IPS DF 6.9 (cell line): ENCODE measurements at regions not wholly inside any gene's neighbourhood (a gene's known extent, or its start where the extent isn't known, plus 50 kb on each side); places are given as distances from the start of the nearest gene placed in this dataset.

Experiments
- DNase-seq: peaks from one replicate; pipeline ENCODE4 v3.0.0-alpha.2; 2013; ENCODE audit warnings: low read depth, low spot score
- H3K27ac ChIP-seq: one replicate; pipeline ENCODE4 v1.5.1; 2013; ENCODE audit warnings: low read length, control low read depth
- H3K27me3 ChIP-seq: 2 replicates; pipeline ENCODE4 v1.6.1; 2013; ENCODE audit warnings: mild to moderate bottlenecking, low read length; ENCODE audit not compliant: control insufficient read depth, insufficient read depth
- H3K36me3 ChIP-seq: 2 replicates; pipeline ENCODE4 v1.6.1; 2013; ENCODE audit warnings: low read length; ENCODE audit not compliant: control insufficient read depth, insufficient read depth
- H3K4me1 ChIP-seq: 2 replicates; pipeline ENCODE4 v1.6.1; 2013; ENCODE audit warnings: low read length; ENCODE audit not compliant: control insufficient read depth, insufficient read depth
- H3K4me3 ChIP-seq: 2 replicates; pipeline ENCODE4 v1.5.1; 2013; ENCODE audit warnings: mild to moderate bottlenecking, low read length
- H3K9me3 ChIP-seq: 2 replicates; pipeline ENCODE4 v1.6.1; 2013; ENCODE audit warnings: low read length, inconsistent platforms; ENCODE audit not compliant: control insufficient read depth, insufficient read depth
- WGBS: extraction: QIAGEN DNeasy Blood & Tissue Kit; methylation state at CpG from one replicate; pipeline ENCODE4 v1.1.7; 2013; ENCODE audit warnings: mixed read lengths, missing lambda C conversion rate; ENCODE audit not compliant: insufficient read length, insufficient coverage; 5-methylcytosine and 5-hydroxymethylcytosine counted together

- Histone ChIP-seq H3K4me1 (peaks cover 3% of the 10 kb centered on the region; the same call in 1 of the 2 replicates), H3K27me3 (no peaks in the 10 kb centered on the region), H3K36me3 (no peaks in the 10 kb centered on the region), H3K4me3 (no peak overlapping the region), H3K9me3 (no peaks in the 10 kb centered on the region), H3K27ac (no peak overlapping the region)
- no peak for DNase-seq
- WGBS, result no CpG with 5 or more reads among the region's 1 CpG
Measured at GRCh38 chr11:116473206-116473769, 299.5 kb downstream of the BUD13 start.

GRCh38 chr11:116472651-116473050 lies 300.1 kb downstream of the BUD13 start:
- H3K4me1 ChIP-seq, result peaks cover 3% of the 10 kb centered on the region; the same call in 1 of the 2 replicates
- H3K36me3 ChIP-seq, result no peaks in the 10 kb centered on the region
- no CpG with 5 or more reads among the region's 1 CpG for WGBS
- DNase-seq, result no peak
- no peak overlapping the region for H3K4me3 ChIP-seq
- H3K27ac ChIP-seq, result no peak overlapping the region
- no peaks in the 10 kb centered on the region for H3K27me3 ChIP-seq
- no peaks in the 10 kb centered on the region for H3K9me3 ChIP-seq

DNA sequence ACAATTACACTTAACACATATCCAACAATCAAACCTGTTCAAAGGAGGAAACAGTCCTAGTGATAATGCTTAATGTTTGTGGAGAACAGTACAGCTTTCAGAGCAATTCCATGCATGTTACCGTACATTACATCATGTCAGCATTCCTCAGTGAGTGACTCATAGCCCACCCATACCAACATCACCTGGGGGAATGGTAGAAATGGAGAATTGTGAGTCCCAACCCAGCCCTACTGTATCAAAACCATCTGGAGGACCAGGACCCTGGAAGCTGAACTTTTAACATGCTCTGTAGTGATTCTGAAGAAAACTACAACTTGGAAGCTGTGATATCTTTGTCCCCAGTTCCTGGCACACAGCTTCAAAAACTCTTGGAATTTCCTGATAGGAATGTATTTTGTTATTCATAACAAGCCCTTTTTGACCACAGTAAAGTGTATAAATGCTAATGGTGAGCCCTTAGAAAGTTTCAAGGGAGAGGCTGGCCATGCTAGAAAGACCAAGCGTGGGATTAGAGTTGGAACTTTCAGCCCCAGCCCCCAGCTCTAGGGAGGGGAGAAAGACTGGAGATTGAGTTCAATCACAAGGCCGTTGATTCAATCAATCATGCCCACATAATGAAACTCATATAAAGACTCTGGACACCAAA lies 301.1 kb downstream of the BUD13 start:
- no CpG with 5 or more reads among the region's 3 CpGs for WGBS
- Histone ChIP-seq H3K27ac (no peak overlapping the region), H3K27me3 (no peaks in the 10 kb centered on the region), H3K4me1 (peaks cover 3% of the 10 kb centered on the region; the same call in 1 of the 2 replicates), H3K36me3 (no peaks in the 10 kb centered on the region), H3K4me3 (no peak overlapping the region), H3K9me3 (no peaks in the 10 kb centered on the region)
- no peak for DNase-seq

DNA sequence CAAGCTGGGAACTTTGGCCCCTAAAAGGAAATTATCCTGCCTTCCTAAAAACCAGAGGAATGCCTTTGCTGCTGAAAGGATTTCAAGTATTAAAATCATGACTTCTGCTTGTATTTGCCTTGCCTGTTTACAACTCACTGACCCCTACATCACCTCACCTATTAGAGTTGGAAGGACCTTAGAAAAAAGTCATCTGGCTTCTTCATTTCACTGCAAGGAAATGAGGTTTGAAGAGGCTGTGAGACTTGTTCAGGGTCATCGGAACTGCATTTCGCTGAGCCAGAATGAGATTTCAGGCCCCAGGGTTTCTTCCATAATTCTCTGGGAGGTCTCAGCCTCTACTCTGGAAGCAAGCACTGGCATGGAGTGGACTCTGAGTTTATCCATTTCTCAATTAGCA lies 304.1 kb downstream of the BUD13 start:
- Histone ChIP-seq H3K9me3 (no peaks in the 10 kb centered on the region), H3K4me1 (no peaks in the 10 kb centered on the region), H3K27me3 (no peaks in the 10 kb centered on the region), H3K36me3 (no peaks in the 10 kb centered on the region), H3K27ac (no peak overlapping the region), H3K4me3 (no peak overlapping the region)
- DNase-seq, result no peak
- WGBS, result no CpG with 5 or more reads among the region's 2 CpGs

- H3K9me3 ChIP-seq, result no peaks in the 10 kb centered on the region
- no peaks in the 10 kb centered on the region for H3K36me3 ChIP-seq
- no peak overlapping the region for H3K27ac ChIP-seq
- no peak overlapping the region for H3K4me3 ChIP-seq
- H3K27me3 ChIP-seq, result no peaks in the 10 kb centered on the region
- no peaks in the 10 kb centered on the region for H3K4me1 ChIP-seq
- WGBS, result no CpG with 5 or more reads among the region's 6 CpGs
- DNase-seq, result no peak
Measured at GRCh38 chr11:116467823-116468222, 305.0 kb downstream of the BUD13 start.

GRCh38 chr11:116466801-116467200 lies 306.0 kb downstream of the BUD13 start:
- Histone ChIP-seq H3K36me3 (no peaks in the 10 kb centered on the region), H3K27ac (no peak overlapping the region), H3K9me3 (no peaks in the 10 kb centered on the region), H3K4me1 (no peaks in the 10 kb centered on the region), H3K4me3 (no peak overlapping the region), H3K27me3 (no peaks in the 10 kb centered on the region)
- no CpG with 5 or more reads among the region's 6 CpGs for WGBS
- no peak for DNase-seq

DNA sequence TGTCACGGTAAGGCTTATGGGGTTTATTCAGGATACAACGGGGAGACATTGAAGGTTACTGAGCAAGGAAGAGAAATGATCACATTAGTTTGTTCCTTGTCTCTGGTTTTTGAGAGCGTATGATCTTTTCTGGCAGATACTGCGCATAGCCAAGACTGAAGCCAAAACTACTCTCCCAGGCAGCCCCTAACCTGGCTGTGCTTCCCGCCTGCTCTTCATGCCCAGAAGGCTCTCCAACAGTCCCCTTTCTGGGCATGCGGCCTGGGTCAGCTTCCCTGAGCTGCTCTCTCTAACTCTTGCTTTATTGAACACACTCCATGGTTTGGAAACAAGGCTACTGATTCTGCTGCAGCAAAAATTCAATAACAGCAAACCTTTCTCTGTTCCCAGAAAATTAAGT lies 306.6 kb downstream of the BUD13 start:
- DNase-seq, result no peak
- Histone ChIP-seq H3K9me3 (no peaks in the 10 kb centered on the region), H3K4me1 (no peaks in the 10 kb centered on the region), H3K4me3 (no peak overlapping the region), H3K27me3 (no peaks in the 10 kb centered on the region), H3K36me3 (no peaks in the 10 kb centered on the region), H3K27ac (no peak overlapping the region)
- 100% methylated on average over 1 of the region's 6 CpGs for WGBS

DNA sequence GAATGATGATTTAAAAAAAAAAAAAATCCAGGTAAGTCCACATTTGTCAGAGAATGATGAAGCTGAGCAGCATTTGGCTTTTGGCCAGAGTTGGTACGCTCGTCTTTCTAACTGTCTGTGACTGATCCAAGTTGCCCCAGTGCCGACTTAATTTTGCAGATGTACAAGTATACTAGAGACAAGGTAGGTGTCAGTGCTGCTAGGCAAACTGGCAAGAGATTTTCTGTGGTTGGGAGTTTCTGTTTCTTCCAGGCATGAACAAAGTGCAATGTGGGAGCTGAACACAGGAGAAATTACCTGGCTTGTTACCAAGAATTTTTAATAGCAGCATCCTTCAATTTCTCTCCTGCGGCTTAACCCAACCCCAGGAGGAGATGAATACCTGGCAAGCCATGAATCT lies 307.7 kb downstream of the BUD13 start:
- Histone ChIP-seq H3K27me3 (no peaks in the 10 kb centered on the region), H3K4me1 (no peaks in the 10 kb centered on the region), H3K36me3 (no peaks in the 10 kb centered on the region), H3K27ac (no peak overlapping the region), H3K4me3 (no peak overlapping the region), H3K9me3 (no peaks in the 10 kb centered on the region)
- no CpG with 5 or more reads among the region's 4 CpGs for WGBS
- no peak for DNase-seq

DNA sequence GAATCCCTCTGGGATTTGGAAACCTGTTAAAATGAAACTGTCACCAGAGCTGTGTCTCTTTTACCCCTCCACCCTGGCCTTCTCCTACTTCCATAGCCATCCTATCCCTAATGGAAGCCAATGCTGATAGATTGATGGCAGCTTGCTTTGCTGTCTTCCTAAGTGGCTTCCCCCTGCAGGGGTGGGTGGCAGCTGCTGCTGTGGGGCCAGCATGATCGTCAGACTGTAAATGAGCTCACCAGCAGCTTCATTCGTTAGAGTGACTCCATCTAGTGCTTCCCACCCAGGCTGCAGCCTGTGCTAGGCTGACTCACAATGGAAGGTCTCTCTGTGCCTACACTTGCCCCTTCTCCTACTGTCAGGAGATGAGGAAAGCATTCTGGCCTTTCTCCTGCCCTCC lies 311.0 kb downstream of the BUD13 start:
- H3K4me3 ChIP-seq, result no peak overlapping the region
- no peaks in the 10 kb centered on the region for H3K4me1 ChIP-seq
- H3K9me3 ChIP-seq, result no peaks in the 10 kb centered on the region
- no peak overlapping the region for H3K27ac ChIP-seq
- no peak for DNase-seq
- no peaks in the 10 kb centered on the region for H3K36me3 ChIP-seq
- no CpG with 5 or more reads among the region's 2 CpGs for WGBS
- no peaks in the 10 kb centered on the region for H3K27me3 ChIP-seq

DNA sequence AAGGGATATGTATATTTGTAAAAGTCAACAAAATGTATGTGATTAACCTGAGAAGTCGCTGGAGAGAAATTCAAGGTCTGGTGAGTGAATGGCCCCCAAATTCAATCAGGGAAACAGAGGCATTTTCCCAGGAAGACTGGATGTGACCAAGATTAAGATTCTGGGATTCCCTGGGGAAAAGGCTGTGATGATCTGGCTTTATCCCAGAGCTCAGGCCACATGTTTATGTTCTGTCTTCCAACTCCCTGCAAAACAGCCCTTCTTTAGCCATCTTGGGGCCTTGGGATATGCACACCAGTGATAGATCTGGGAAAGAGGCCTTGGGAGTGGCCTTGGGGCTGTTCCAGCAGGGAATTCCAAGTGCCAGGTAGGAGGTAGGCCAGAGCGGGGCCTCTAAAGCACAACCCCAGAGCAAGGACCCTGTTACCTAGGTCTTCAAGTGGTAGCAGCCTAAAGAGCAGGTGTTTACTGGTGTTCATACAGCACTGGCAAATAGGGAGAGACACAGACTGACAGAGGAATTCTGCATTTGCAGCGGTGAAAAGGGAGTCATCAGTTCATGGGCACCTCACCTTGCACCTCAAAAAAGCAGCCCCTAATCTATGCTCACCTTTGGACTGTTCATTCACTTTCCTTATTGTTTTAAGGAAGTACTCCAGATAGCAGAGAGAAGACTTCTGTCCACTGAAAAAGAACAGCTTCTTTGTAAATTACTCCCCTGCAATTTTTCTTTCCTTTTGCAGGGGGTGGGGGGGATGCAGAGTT lies 312.4 kb downstream of the BUD13 start:
- no peak overlapping the region for H3K4me3 ChIP-seq
- H3K27ac ChIP-seq, result no peak overlapping the region
- no peak for DNase-seq
- H3K27me3 ChIP-seq, result no peaks in the 10 kb centered on the region
- no peaks in the 10 kb centered on the region for H3K9me3 ChIP-seq
- no peaks in the 10 kb centered on the region for H3K36me3 ChIP-seq
- no CpG with 5 or more reads among the region's 3 CpGs for WGBS
- H3K4me1 ChIP-seq, result no peaks in the 10 kb centered on the region
